ENCODE measurements at regions not wholly inside any gene's neighbourhood (a gene's known extent, or its start where the extent isn't known, plus 50 kb on each side); places are given as distances from the start of the nearest gene placed in this dataset.

- no peak overlapping the region for H3K4me3 ChIP-seq (ENCODE audit: low read depth, poor library complexity, severe bottlenecking)
- intact Hi-C loops (cut with DNase I; ENCODE audit: low total_unique reads), result no loop called here
- WGBS, 2 donors, result 90 to 93% methylated on average over 22 of the region's 22 CpGs
- TF ChIP-seq CTCF (IDR thresholded peaks at IDR 0.05) (no peak), POLR2A (IDR thresholded peaks at IDR 0.05) (no peak)
- DNase-seq (ENCODE audit: low spot score in 2 of 2), result no peak
Observed at GRCh38 chr9:135245482-135246247, 158.2 kb downstream of the OLFM1 start.

GRCh38 chr9:135246248-135247205, 159.1 kb downstream of the OLFM1 start:
- TF ChIP-seq POLR2A (IDR thresholded peaks at IDR 0.05) (no peak), CTCF (IDR thresholded peaks at IDR 0.05) (no peak)
- intact Hi-C loops (cut with DNase I; ENCODE audit: low total_unique reads), result no loop called here
- 47 to 49% methylated on average over 22 to 23 of the region's 23 CpGs for WGBS, 2 donors
- H3K4me3 ChIP-seq (ENCODE audit: low read depth, poor library complexity, severe bottlenecking), result no peak overlapping the region
- DNase-seq (ENCODE audit: low spot score in 2 of 2), result no peak

- 44 to 53% methylated on average over 21 to 27 of the region's 27 CpGs for WGBS, 2 donors
- intact Hi-C loops (cut with DNase I; ENCODE audit: low total_unique reads), result no loop called here
- TF ChIP-seq POLR2A (IDR thresholded peaks at IDR 0.05) (no peak), CTCF (IDR thresholded peaks at IDR 0.05) (no peak)
- DNase-seq (ENCODE audit: low spot score in 2 of 2), result no peak
- no peak overlapping the region for H3K4me3 ChIP-seq (ENCODE audit: low read depth, poor library complexity, severe bottlenecking)
Observed at GRCh38 chr9:135247227-135247930, 159.9 kb downstream of the OLFM1 start.

GRCh38 chr9:135248111-135248510, 160.6 kb downstream of the OLFM1 start:
- H3K4me3 ChIP-seq (ENCODE audit: low read depth, poor library complexity, severe bottlenecking), result no peak overlapping the region
- 56 to 63% methylated on average over 8 of the region's 8 CpGs for WGBS, 2 donors
- no peak for TF ChIP-seq POLR2A (IDR thresholded peaks at IDR 0.05)
- TF ChIP-seq CTCF (IDR thresholded peaks at IDR 0.05), result no peak
- intact Hi-C loops (cut with DNase I; ENCODE audit: low total_unique reads), result no loop called here
- DNase-seq (ENCODE audit: low spot score in 2 of 2), result no peak

GRCh38 chr9:135248721-135249120, 161.3 kb downstream of the OLFM1 start:
- H3K4me3 ChIP-seq (ENCODE audit: low read depth, poor library complexity, severe bottlenecking), result no peak overlapping the region
- DNase-seq (ENCODE audit: low spot score in 2 of 2), result no peak
- WGBS, 2 donors, result 93 to 94% methylated on average over 11 to 12 of the region's 12 CpGs
- no peak for TF ChIP-seq POLR2A (IDR thresholded peaks at IDR 0.05)
- TF ChIP-seq CTCF (IDR thresholded peaks at IDR 0.05), result no peak
- intact Hi-C loops (cut with DNase I; ENCODE audit: low total_unique reads), result no loop called here
